HEK293T (cell line): ENCODE measurements at regions not wholly inside any gene's neighbourhood (a gene's known extent, or its start where the extent isn't known, plus 50 kb on each side); places are given as distances from the start of the nearest gene placed in this dataset.

ENCODE experiments used
- FOXK2 ChIP-seq: fragments of 450-650 bp; IDR thresholded peaks from 2 replicates; pipeline ENCODE4 v1.6.1; 2016; ENCODE audit warnings: mild to moderate bottlenecking
- FOXM1 ChIP-seq: fragments of 450-650 bp; IDR thresholded peaks from 2 replicates; pipeline ENCODE4 v1.6.1; 2017; ENCODE audit warnings: mild to moderate bottlenecking, borderline replicate concordance
- NFRKB ChIP-seq: fragments of 450-650 bp; IDR thresholded peaks from 2 replicates; pipeline ENCODE4 v1.6.1; 2016; ENCODE audit warnings: mild to moderate bottlenecking, moderate library complexity
- SP1 ChIP-seq: fragments of 450-650 bp; IDR thresholded peaks from 2 replicates; pipeline ENCODE4 v1.6.1; 2017

- no peak for TF ChIP-seq SP1
- TF ChIP-seq FOXM1, result no peak
- no peak for TF ChIP-seq NFRKB
- TF ChIP-seq FOXK2, result no peak
Measured at GRCh38 chr6:98094696-98095095, 739.7 kb upstream of the POU3F2 start.
